Mesenteric fat pad (tissue), 1 donor: ENCODE measurements at regions not wholly inside any gene's neighbourhood (a gene's known extent, or its start where the extent isn't known, plus 50 kb on each side); places are given as distances from the start of the nearest gene placed in this dataset.
"Not testable (repeated sequence)": the region's sequence is repeated elsewhere in the genome, so short reads cannot be mapped to it uniquely, and the experiment has no call there.

Source experiments
- DNase-seq: peaks from one replicate; pipeline ENCODE4 v3.0.0-alpha.2; 2020; ENCODE audit warnings: low spot score
- donor health status: DM: yes; HTN: yes; CAD: no.

GRCh38 chr1:195243492-195243891, 1364.7 kb downstream of the KCNT2 start:
- no peak for DNase-seq

GRCh38 chr1:195241066-195241465, 1367.2 kb downstream of the KCNT2 start:
- no peak for DNase-seq

- no peak for DNase-seq
Measured at GRCh38 chr1:195238313-195238712, 1369.9 kb downstream of the KCNT2 start.

- DNase-seq, result no peak
Measured at GRCh38 chr1:195236991-195237889, 1371.0 kb downstream of the KCNT2 start.

GRCh38 chr1:195218428-195219212, 1389.6 kb downstream of the KCNT2 start:
- no peak for DNase-seq

- no peak for DNase-seq
Measured at GRCh38 chr1:195202241-195202640, 1406.0 kb downstream of the KCNT2 start.

- DNase-seq, result no peak
Measured at GRCh38 chr1:195200772-195201171, 1407.5 kb downstream of the KCNT2 start.

GRCh38 chr1:195197116-195197515, 1411.1 kb downstream of the KCNT2 start:
- no peak for DNase-seq

- DNase-seq, result no peak
Measured at GRCh38 chr1:195195423-195196057, 1412.7 kb downstream of the KCNT2 start.

- DNase-seq, result no peak
Measured at GRCh38 chr1:195193134-195193533, 1415.1 kb downstream of the KCNT2 start.

- DNase-seq, result no peak
Measured at GRCh38 chr1:195188821-195189220, 1419.4 kb downstream of the KCNT2 start.

- DNase-seq, result no peak
Measured at GRCh38 chr1:195186544-195186943, 1421.7 kb downstream of the KCNT2 start.

GRCh38 chr1:195185736-195186135, 1422.5 kb downstream of the KCNT2 start:
- no peak for DNase-seq

GRCh38 chr1:195185321-195185720, 1422.9 kb downstream of the KCNT2 start:
- no peak for DNase-seq

- DNase-seq, result no peak
Measured at GRCh38 chr1:195173753-195174152, 1434.5 kb downstream of the KCNT2 start.

- DNase-seq, result not testable (repeated sequence)
Measured at GRCh38 chr1:195159795-195160194, 1448.4 kb downstream of the KCNT2 start.

GRCh38 chr1:195158091-195158490, 1450.1 kb downstream of the KCNT2 start:
- DNase-seq, result no peak

- DNase-seq, result no peak
Measured at GRCh38 chr1:195153107-195153506, 1455.1 kb downstream of the KCNT2 start.

GRCh38 chr1:195150768-195151167, 1457.5 kb downstream of the KCNT2 start:
- DNase-seq, result no peak

GRCh38 chr1:195141294-195141693, 1466.9 kb downstream of the KCNT2 start:
- DNase-seq, result no peak

GRCh38 chr1:195130598-195130997, 1477.6 kb downstream of the KCNT2 start:
- DNase-seq, result no peak

- no peak for DNase-seq
Measured at GRCh38 chr1:195122497-195122896, 1485.7 kb downstream of the KCNT2 start.
